Mesenchymal stem cell (in vitro differentiated cells and primary cell): ENCODE measurements at regions not wholly inside any gene's neighbourhood (a gene's known extent, or its start where the extent isn't known, plus 50 kb on each side); places are given as distances from the start of the nearest gene placed in this dataset.

Experiments used
- DNase-seq: peaks from one replicate; pipeline ENCODE4 v3.0.0-alpha.2; 2013
- H2AFZ ChIP-seq: one replicate; pipeline ENCODE4 v1.6.1; 2013; ENCODE audit warnings: low read depth, mild to moderate bottlenecking, control low read depth, inconsistent platforms, low read length, moderate library complexity
- H2AK5ac ChIP-seq: 2 replicates; pipeline ENCODE4 v1.6.1; 2013; ENCODE audit warnings: low read length, moderate library complexity, mild to moderate bottlenecking, inconsistent platforms; ENCODE audit not compliant: severe bottlenecking
- H2BK120ac ChIP-seq: one replicate; pipeline ENCODE4 v1.6.1; 2013; ENCODE audit warnings: low read depth, mild to moderate bottlenecking, inconsistent platforms, low read length, moderate library complexity
- H2BK12ac ChIP-seq, 2 experiments: one replicate each; pipeline ENCODE4 v1.6.1; 2013; ENCODE audit warnings: inconsistent platforms in 2 of 2, low read length in 2 of 2, mild to moderate bottlenecking in 2 of 2, moderate library complexity in 2 of 2, control low read depth in 1 of 2
- H2BK15ac ChIP-seq: one replicate; pipeline ENCODE4 v1.6.1; 2013; ENCODE audit warnings: mild to moderate bottlenecking, low read depth, inconsistent platforms; ENCODE audit not compliant: poor library complexity, severe bottlenecking
- H2BK5ac ChIP-seq: 2 replicates; pipeline ENCODE4 v1.6.1; 2013; ENCODE audit warnings: low read depth, mild to moderate bottlenecking, low read length, control low read depth, inconsistent platforms; ENCODE audit not compliant: poor library complexity, severe bottlenecking
- H3K14ac ChIP-seq, 2 experiments: one replicate each; pipeline ENCODE4 v1.6.1; 2013; ENCODE audit warnings: inconsistent platforms in 2 of 2, low read length in 2 of 2, control low read depth in 1 of 2, mild to moderate bottlenecking in 1 of 2, moderate library complexity in 1 of 2
- H3K18ac ChIP-seq, 2 experiments: one replicate each; pipeline ENCODE4 v1.6.1; 2013; ENCODE audit warnings: inconsistent platforms in 2 of 2, low read length in 2 of 2, control low read depth in 1 of 2, low read depth in 1 of 2, mild to moderate bottlenecking in 1 of 2
- H3K23ac ChIP-seq, 2 experiments: one replicate each; pipeline ENCODE4 v1.6.1; 2013; ENCODE audit warnings: inconsistent platforms in 2 of 2, low read length in 2 of 2, mild to moderate bottlenecking in 2 of 2, moderate library complexity in 2 of 2, control low read depth in 1 of 2
- H3K27ac ChIP-seq: 2 replicates; pipeline ENCODE4 v1.5.1; 2013; ENCODE audit warnings: mild to moderate bottlenecking, moderate library complexity, low read length, control low read depth, inconsistent platforms; ENCODE audit not compliant: poor library complexity, severe bottlenecking
- H3K27me3 ChIP-seq, 2 experiments: 2 replicates each; pipeline versions ENCODE4 v1.6.1 to v1.7.0; 2013; ENCODE audit warnings: low read length in 2 of 2, mild to moderate bottlenecking in 2 of 2, moderate library complexity in 2 of 2, control low read depth in 1 of 2, inconsistent platforms in 1 of 2; ENCODE audit not compliant: control insufficient read depth in 1 of 2, insufficient read depth in 1 of 2
- H3K36me3 ChIP-seq, 2 experiments: 2 replicates each; pipeline versions ENCODE4 v1.6.1 to v1.7.0; 2013; ENCODE audit warnings: low read length in 2 of 2, control low read depth in 1 of 2, inconsistent platforms in 1 of 2, low read depth in 1 of 2, mild to moderate bottlenecking in 1 of 2; ENCODE audit not compliant: insufficient read depth in 2 of 2, control insufficient read depth in 1 of 2
- H3K4ac ChIP-seq, 2 experiments: one replicate each; pipeline ENCODE4 v1.6.1; 2013; ENCODE audit warnings: inconsistent platforms in 2 of 2, low read length in 2 of 2, mild to moderate bottlenecking in 2 of 2, moderate library complexity in 2 of 2, control low read depth in 1 of 2, low read depth in 1 of 2
- H3K4me1 ChIP-seq: 2 replicates; pipeline ENCODE4 v1.6.1; 2013; ENCODE audit warnings: low read depth, low read length, control low read depth; ENCODE audit not compliant: control insufficient read depth, insufficient read depth
- H3K4me2 ChIP-seq: 2 replicates; pipeline ENCODE4 v1.6.1; 2013; ENCODE audit warnings: low read length, mild to moderate bottlenecking, inconsistent platforms; ENCODE audit not compliant: poor library complexity, severe bottlenecking
- H3K4me3 ChIP-seq, 2 experiments: 2 replicates each; pipeline versions ENCODE4 v1.5.1 to v1.7.0; 2013; ENCODE audit warnings: low read length in 2 of 2, mild to moderate bottlenecking in 2 of 2, control low read depth in 1 of 2, low read depth in 1 of 2; ENCODE audit not compliant: insufficient read depth in 1 of 2
- H3K79me1 ChIP-seq: replicated peaks from 2 replicates; pipeline ENCODE4 v1.6.1; 2013; ENCODE audit warnings: mild to moderate bottlenecking, control low read depth, low read length, inconsistent platforms; ENCODE audit not compliant: poor library complexity, severe bottlenecking
- H3K9ac ChIP-seq: 2 replicates; pipeline ENCODE4 v1.7.0; 2013; ENCODE audit warnings: mild to moderate bottlenecking, low read length, moderate library complexity
- H3K9me3 ChIP-seq: 2 replicates; pipeline ENCODE4 v1.7.0; 2013; ENCODE audit warnings: mild to moderate bottlenecking, low read length; ENCODE audit not compliant: control insufficient read depth
- H4K8ac ChIP-seq: one replicate; pipeline ENCODE4 v1.6.1; 2013; ENCODE audit warnings: inconsistent platforms, mild to moderate bottlenecking, low read length, moderate library complexity
- H4K91ac ChIP-seq: one replicate; pipeline ENCODE4 v1.6.1; 2013; ENCODE audit warnings: mild to moderate bottlenecking, low read length, inconsistent platforms
- WGBS: methylation state at CpG from one replicate; pipeline ENCODE4 v1.1.7; 2013; ENCODE audit warnings: mixed read lengths; 5-methylcytosine and 5-hydroxymethylcytosine counted together

DNA sequence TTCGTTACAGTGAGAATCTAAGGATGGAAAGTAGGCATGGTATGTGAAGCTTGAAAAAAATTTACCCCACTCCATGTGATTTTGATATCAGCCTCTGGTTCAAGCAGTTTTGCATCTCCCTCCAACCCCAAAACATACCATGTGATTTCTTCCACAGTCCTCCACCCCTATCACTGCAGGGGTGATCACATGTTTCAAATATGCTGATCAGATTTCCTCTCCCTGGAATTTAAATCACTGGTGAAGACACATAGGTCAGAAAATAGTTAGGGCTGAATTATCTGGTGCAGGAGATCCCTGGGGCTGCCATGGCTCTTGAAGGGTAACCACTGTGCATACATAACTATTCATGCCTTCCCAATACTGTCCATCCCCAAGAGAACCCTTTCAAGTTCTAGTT is 119.7 kb upstream of the THRB start:
- Histone ChIP-seq H4K91ac (no peak overlapping the region), H3K9ac (no peak overlapping the region), H2BK120ac (no peak overlapping the region), H3K9me3 (no peaks in the 10 kb centered on the region), H3K14ac (no peak overlapping the region), H2BK12ac (no peak overlapping the region), H4K8ac (no peak overlapping the region), H3K36me3 (no peaks in the 10 kb centered on the region), H3K4me3 (no peak overlapping the region), H3K4me2 (peak overlapping the region; percentile 9), H3K79me1 (no peaks in the 10 kb centered on the region), H3K27me3 (no peaks in the 10 kb centered on the region), H2AFZ (no peak overlapping the region), H3K4ac (no peak overlapping the region), H3K23ac (no peak overlapping the region), H2AK5ac (no peak overlapping the region), H2BK5ac (no peak overlapping the region), H2BK15ac (no peak overlapping the region), H3K18ac (no peak overlapping the region), H3K27ac (no peak overlapping the region), H3K4me1 (peaks cover 1% of the 10 kb centered on the region)
- DNase-seq, result no peak
- WGBS, result no CpG with 5 or more reads among the region's 1 CpG

DNA sequence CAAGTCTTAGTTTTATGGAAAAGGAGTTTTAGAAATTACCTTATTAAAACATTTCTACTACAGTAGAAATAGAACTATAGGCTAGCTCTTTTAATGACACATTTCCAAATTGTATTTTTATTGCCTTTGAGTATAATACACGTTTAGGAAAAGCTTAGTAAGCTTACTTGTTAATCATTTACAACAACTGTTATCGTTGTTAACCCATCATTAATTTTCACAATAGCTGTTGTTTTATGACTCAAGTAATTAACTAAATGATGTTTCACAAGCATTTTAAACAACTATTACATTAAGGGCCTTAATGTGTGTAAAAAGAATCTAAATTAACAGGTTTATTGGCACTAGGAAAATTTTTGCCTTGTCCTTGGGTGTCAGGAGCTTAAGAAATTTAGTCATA is 120.5 kb upstream of the THRB start:
- no peaks in the 10 kb centered on the region for H3K36me3 ChIP-seq
- no peak overlapping the region for H2BK5ac ChIP-seq
- H3K18ac ChIP-seq, result no peak overlapping the region
- no peak overlapping the region for H3K4me2 ChIP-seq
- H3K79me1 ChIP-seq, result no peaks in the 10 kb centered on the region
- H3K4me3 ChIP-seq, result no peak overlapping the region
- no peak overlapping the region for H3K27ac ChIP-seq
- peaks cover 1% of the 10 kb centered on the region for H3K4me1 ChIP-seq
- H2BK120ac ChIP-seq, result no peak overlapping the region
- H3K23ac ChIP-seq, result no peak overlapping the region
- H2BK15ac ChIP-seq, result no peak overlapping the region
- H3K9ac ChIP-seq, result no peak overlapping the region
- H3K4ac ChIP-seq, result no peak overlapping the region
- WGBS, result no CpG with 5 or more reads among the region's 2 CpGs
- no peak overlapping the region for H3K14ac ChIP-seq
- H2AFZ ChIP-seq, result no peak overlapping the region
- H4K8ac ChIP-seq, result no peak overlapping the region
- no peak for DNase-seq
- no peak overlapping the region for H2BK12ac ChIP-seq
- no peak overlapping the region for H4K91ac ChIP-seq
- H3K9me3 ChIP-seq, result no peaks in the 10 kb centered on the region
- H2AK5ac ChIP-seq, result no peak overlapping the region
- no peaks in the 10 kb centered on the region for H3K27me3 ChIP-seq

DNA sequence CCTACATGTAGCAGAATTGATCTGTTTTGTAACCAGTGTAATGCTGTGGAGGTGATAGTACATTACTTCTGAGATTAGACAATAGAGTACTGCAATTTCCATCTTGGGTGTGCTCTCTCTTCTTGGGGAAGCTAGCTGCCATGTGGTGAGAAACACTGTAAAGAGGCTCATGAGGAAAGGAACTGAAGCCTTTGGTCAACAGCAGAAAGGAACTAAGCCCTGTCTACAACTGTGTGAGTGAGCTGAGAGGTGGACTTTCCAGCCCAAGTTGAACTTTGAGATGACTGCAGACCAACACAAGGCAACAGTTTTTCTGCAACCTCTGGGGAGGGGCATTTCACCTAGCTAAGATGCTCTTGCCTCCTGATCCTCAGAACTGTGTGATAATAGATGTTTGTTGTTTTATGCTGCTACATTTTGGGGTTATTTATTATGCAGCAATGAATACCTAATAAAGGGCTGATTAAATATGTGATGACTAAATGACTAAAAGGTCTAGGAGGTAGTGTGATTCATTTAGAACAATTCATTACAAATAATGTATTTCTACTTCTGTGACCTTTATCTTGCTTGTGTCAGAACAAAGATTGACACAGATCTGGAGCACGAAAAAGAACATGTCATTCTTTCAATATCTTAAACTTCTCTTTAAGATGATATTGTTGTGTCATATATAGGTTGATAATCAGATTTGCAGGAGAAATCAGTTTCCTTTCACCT is 121.6 kb upstream of the THRB start:
- WGBS, result no CpG with 5 or more reads among the region's 1 CpG
- Histone ChIP-seq H3K4ac (no peak overlapping the region), H3K9ac (no peak overlapping the region), H3K4me1 (peaks cover 1% of the 10 kb centered on the region), H2BK15ac (no peak overlapping the region), H4K8ac (no peak overlapping the region), H2BK12ac (no peak overlapping the region), H3K23ac (no peak overlapping the region), H3K14ac (no peak overlapping the region), H3K36me3 (no peaks in the 10 kb centered on the region), H3K79me1 (no peaks in the 10 kb centered on the region), H2AK5ac (no peak overlapping the region), H2AFZ (no peak overlapping the region), H2BK5ac (no peak overlapping the region), H3K27me3 (no peaks in the 10 kb centered on the region), H3K27ac (no peak overlapping the region), H2BK120ac (no peak overlapping the region), H3K9me3 (no peaks in the 10 kb centered on the region), H4K91ac (no peak overlapping the region), H3K4me2 (no peak overlapping the region), H3K18ac (no peak overlapping the region), H3K4me3 (no peak overlapping the region)
- DNase-seq, result no peak

DNA sequence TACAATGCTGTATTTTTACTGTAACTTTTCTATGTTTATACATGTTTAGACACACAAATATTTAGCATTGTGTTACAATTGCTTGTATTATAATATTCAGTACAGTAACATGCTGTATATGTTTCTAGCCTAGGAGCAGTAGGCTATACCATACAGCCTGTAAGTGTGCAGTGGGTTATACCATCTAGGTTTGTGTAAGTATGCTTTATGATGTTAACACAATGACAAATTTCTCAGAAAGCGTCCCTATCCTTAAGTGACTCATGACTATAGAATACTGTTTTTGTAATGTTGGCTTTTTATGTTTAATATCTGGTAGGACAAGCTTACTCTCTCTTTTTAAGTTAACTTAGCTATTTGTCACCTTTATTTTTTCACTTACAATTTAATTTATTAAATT is 127.5 kb upstream of the THRB start:
- Histone ChIP-seq H3K14ac (no peak overlapping the region), H2BK15ac (no peak overlapping the region), H3K18ac (no peak overlapping the region), H3K4me3 (no peak overlapping the region), H3K4me2 (no peak overlapping the region), H2BK120ac (no peak overlapping the region), H4K8ac (no peak overlapping the region), H3K4ac (no peak overlapping the region), H2BK5ac (no peak overlapping the region), H3K27ac (no peak overlapping the region), H3K36me3 (no peaks in the 10 kb centered on the region), H3K9ac (no peak overlapping the region), H2AK5ac (no peak overlapping the region), H3K79me1 (no peaks in the 10 kb centered on the region), H3K27me3 (no peaks in the 10 kb centered on the region), H3K4me1 (no peaks in the 10 kb centered on the region), H2AFZ (no peak overlapping the region), H3K9me3 (no peaks in the 10 kb centered on the region), H3K23ac (no peak overlapping the region), H4K91ac (no peak overlapping the region), H2BK12ac (no peak overlapping the region)
- no CpG with 5 or more reads among the region's 1 CpG for WGBS
- no peak for DNase-seq
